HCT116 (cell line): ENCODE measurements at regions not wholly inside any gene's neighbourhood (a gene's known extent, or its start where the extent isn't known, plus 50 kb on each side); places are given as distances from the start of the nearest gene placed in this dataset.

Experiments
- ATAC-seq: fragments of 200-7000 bp; cut with Tn5 transposase; 2 replicates; pipeline ENCODE4 v1.9.1; 2020; ENCODE audit warnings: mild to moderate bottlenecking, moderate library complexity
- BruUV-seq: library from RNA; stranded (reverse); fragments of 400-500 nt; replicated peaks from 2 replicates; lab custom pipeline; 2021; lab: Mats Ljungman, UMichigan
- CTCF ChIA-PET: fragments of 300-600 bp; sonication (Branson Sonifier 250); formaldehyde crosslinking; loops from one replicate; lab custom pipeline; 2021; ENCODE audit warnings: antibody characterized with exemption; lab: Charles Lee
- POLR2A ChIA-PET: fragments of 300-600, 350-600 bp; sonication (Branson Sonifier 250); formaldehyde crosslinking; loops from one replicate; lab custom pipeline; 2021; ENCODE audit warnings: antibody characterized with exemption; lab: Charles Lee
- RAD21 ChIA-PET, 2 experiments: fragments of 300-600 bp; sonication (Branson Sonifier 250); formaldehyde crosslinking; loops; one replicate each; lab custom pipeline; 2023; ENCODE audit warnings: low total read pairs in 2 of 2; ENCODE audit not compliant: uncharacterized antibody in 2 of 2, unreplicated experiment in 2 of 2, low non-redundant PET in 1 of 2; lab: Charles Lee
- DNase-seq: peaks from one replicate; pipeline ENCODE4 v3.0.0-alpha.2; 2010; ENCODE audit warnings: low read depth, low spot score
- H2AFZ ChIP-seq: fragments of 200-600 bp; shearing (Covaris generic), sonication (generic); 2 replicates; pipeline ENCODE4 v1.6.1; 2017; ENCODE audit warnings: low read depth, mixed run types, mixed read lengths, antibody characterized with exemption, low read length; ENCODE audit not compliant: poor library complexity, severe bottlenecking
- H3K27ac ChIP-seq: 2 replicates; pipeline ENCODE4 v1.5.1; 2012; ENCODE audit warnings: low read depth, low read length
- H3K27me3 ChIP-seq: fragments of 200-600 bp; sonication (generic); 2 replicates; pipeline ENCODE4 v1.6.1; 2016; ENCODE audit warnings: mixed run types, low read length, mixed read lengths; ENCODE audit not compliant: insufficient read depth
- H3K36me3 ChIP-seq, 2 experiments: fragments of 200-500 bp in 1 of 2; fragments of 200-600 bp in 1 of 2; sonication (Bioruptor generic) in 1 of 2; sonication (generic) in 1 of 2; 2 replicates each; pipeline versions ENCODE4 v1.5.1 to v1.6.1; 2014 to 2016; ENCODE audit warnings: low read length in 2 of 2, inconsistent platforms in 1 of 2, mixed read lengths in 1 of 2, mixed run types in 1 of 2; ENCODE audit not compliant: insufficient read depth in 2 of 2, control insufficient read depth in 1 of 2
- H3K4me1 ChIP-seq, 2 experiments: fragments of 200-600 bp in 1 of 2; sonication (generic) in 1 of 2; 2 replicates each; pipeline versions ENCODE4 v1.5.1 to v1.6.1; 2012 to 2017; ENCODE audit warnings: low read length in 2 of 2, inconsistent platforms in 1 of 2, mild to moderate bottlenecking in 1 of 2, mixed read lengths in 1 of 2, mixed run types in 1 of 2, moderate library complexity in 1 of 2; ENCODE audit not compliant: insufficient read depth in 2 of 2, control insufficient read depth in 1 of 2
- H3K4me2 ChIP-seq: fragments of 200-600 bp; sonication (generic); 2 replicates; pipeline ENCODE4 v1.6.1; 2017; ENCODE audit warnings: mixed run types, low read length, mixed read lengths
- H3K4me3 ChIP-seq, 2 experiments: fragments of 200-600 bp in 1 of 2; sonication (generic) in 1 of 2; replicated peaks in 1 of 2; 2 replicates each; pipeline ENCODE4 v1.5.1; 2011 to 2016; ENCODE audit warnings: low read length in 2 of 2, control low read depth in 1 of 2, low read depth in 1 of 2, mild to moderate bottlenecking in 1 of 2, mixed read lengths in 1 of 2, mixed run types in 1 of 2
- H3K79me2 ChIP-seq: fragments of 200-600 bp; sonication (generic); 2 replicates; pipeline ENCODE4 v1.6.1; 2017; ENCODE audit warnings: mild to moderate bottlenecking, mixed run types, low read length, moderate library complexity, mixed read lengths; ENCODE audit not compliant: insufficient read depth
- H3K9ac ChIP-seq: fragments of 200-600 bp; sonication (generic); 2 replicates; pipeline ENCODE4 v1.6.1; 2016; ENCODE audit warnings: low read length, mixed read lengths
- H3K9me2 ChIP-seq: fragments of 200-600 bp; sonication (generic), shearing (Covaris generic); 2 replicates; pipeline ENCODE4 v1.6.1; 2017; ENCODE audit warnings: mixed run types, mild to moderate bottlenecking, moderate library complexity; ENCODE audit not compliant: insufficient read depth
- H3K9me3 ChIP-seq, 2 experiments: fragments of 200-500 bp in 1 of 2; fragments of 200-600 bp in 1 of 2; sonication (Bioruptor generic) in 1 of 2; sonication (generic) in 1 of 2; 2 replicates each; pipeline ENCODE4 v1.6.1; 2014 to 2017; ENCODE audit warnings: low read length in 2 of 2, mixed read lengths in 2 of 2, inconsistent platforms in 1 of 2, low read depth in 1 of 2, mild to moderate bottlenecking in 1 of 2, mixed run types in 1 of 2, moderate library complexity in 1 of 2; ENCODE audit not compliant: control insufficient read depth in 1 of 2, insufficient read depth in 1 of 2
- H4K20me1 ChIP-seq: fragments of 200-600 bp; sonication (generic), shearing (Covaris generic); 2 replicates; pipeline ENCODE4 v1.6.1; 2017; ENCODE audit warnings: mixed run types, mild to moderate bottlenecking, moderate library complexity; ENCODE audit not compliant: insufficient read depth
- CBX3 ChIP-seq: IDR thresholded peaks from 2 replicates; pipeline ENCODE4 v1.6.1; 2012; ENCODE audit warnings: low read depth
- CEBPB ChIP-seq: IDR thresholded peaks from 2 replicates; pipeline ENCODE4 v1.6.1; 2012; ENCODE audit warnings: low read depth
- ELF1 ChIP-seq: IDR thresholded peaks from 2 replicates; pipeline ENCODE4 v1.6.1; 2012; ENCODE audit warnings: low read depth, borderline replicate concordance
- EZH2 ChIP-seq: fragments of 200-600 bp; sonication (generic); IDR thresholded peaks from 2 replicates; pipeline ENCODE4 v1.6.1; 2017; ENCODE audit warnings: antibody characterized with exemption, mixed run types
- EZH2phosphoT487 ChIP-seq: fragments of 200-600 bp; IDR thresholded peaks from 2 replicates; pipeline ENCODE4 v1.6.1; 2018; ENCODE audit warnings: antibody characterized with exemption, borderline replicate concordance
- FOSL1 ChIP-seq: IDR thresholded peaks from 2 replicates; pipeline ENCODE4 v1.6.1; 2012; ENCODE audit warnings: low read depth
- JUND ChIP-seq: IDR thresholded peaks from 2 replicates; pipeline ENCODE4 v1.6.1; 2012
- POLR2AphosphoS5 ChIP-seq: IDR thresholded peaks from 2 replicates; pipeline ENCODE4 v1.6.1; 2011; ENCODE audit warnings: mild to moderate bottlenecking, low read depth, low read length, moderate library complexity
- RAD21 ChIP-seq: IDR thresholded peaks from 2 replicates; pipeline ENCODE4 v1.6.1; 2012; ENCODE audit warnings: low read depth, mild to moderate bottlenecking
- SIN3A ChIP-seq: IDR thresholded peaks from 2 replicates; pipeline ENCODE4 v1.6.1; 2012; ENCODE audit warnings: low read depth
- SP1 ChIP-seq: IDR thresholded peaks from 2 replicates; pipeline ENCODE4 v1.6.1; 2012; ENCODE audit warnings: low read depth
- TCF7L2 ChIP-seq: IDR thresholded peaks from 2 replicates; pipeline ENCODE4 v1.7.0; 2011; ENCODE audit warnings: borderline replicate concordance, inconsistent platforms; ENCODE audit not compliant: insufficient read depth, insufficient read length; ENCODE audit errors: extremely low read depth
- ZFX ChIP-seq: fragments of 450-650 bp; IDR thresholded peaks from 2 replicates; pipeline ENCODE4 v1.6.1; 2017
- ZNF274 ChIP-seq: fragments of 200-500 bp; sonication (Bioruptor generic); IDR thresholded peaks from 2 replicates; pipeline ENCODE4 v1.6.1; 2014; ENCODE audit warnings: mild to moderate bottlenecking, low read depth, low read length, inconsistent platforms
- intact Hi-C: fragments of 100-400 bp; cut with micrococcal nuclease; formaldehyde crosslinking; loops from 2 replicates; pipeline ENCODE4 v1.10.0; 2022
- TF ChIP-seq, protein P1 (sequence below): IDR thresholded peaks from 2 replicates; pipeline ENCODE4 v1.6.1; 2011; ENCODE audit warnings: mild to moderate bottlenecking, low read length, moderate library complexity; ENCODE audit not compliant: insufficient replicate concordance; ENCODE audit errors: extremely low read depth
- TF ChIP-seq, protein P2 (sequence below): IDR thresholded peaks from 2 replicates; pipeline ENCODE4 v1.6.1; 2012
- TF ChIP-seq, protein P3 (sequence below): IDR thresholded peaks from 2 replicates; pipeline ENCODE4 v1.6.1; 2012
- TF ChIP-seq, protein P4 (sequence below), 3 experiments: fragments of 200-600 bp in 1 of 3; sonication (generic) in 1 of 3; IDR thresholded peaks in 2 of 3; conservative IDR thresholded peaks in 1 of 3; 2 replicates each; pipeline ENCODE4 v1.5.1; 2012 to 2017; ENCODE audit warnings: low read depth in 2 of 3, low read length in 2 of 3, antibody characterized with exemption in 1 of 3, borderline replicate concordance in 1 of 3, control low read depth in 1 of 3, mild to moderate bottlenecking in 1 of 3, mixed read lengths in 1 of 3, mixed run types in 1 of 3, moderate library complexity in 1 of 3; ENCODE audit not compliant: insufficient read depth in 1 of 3

DNA sequence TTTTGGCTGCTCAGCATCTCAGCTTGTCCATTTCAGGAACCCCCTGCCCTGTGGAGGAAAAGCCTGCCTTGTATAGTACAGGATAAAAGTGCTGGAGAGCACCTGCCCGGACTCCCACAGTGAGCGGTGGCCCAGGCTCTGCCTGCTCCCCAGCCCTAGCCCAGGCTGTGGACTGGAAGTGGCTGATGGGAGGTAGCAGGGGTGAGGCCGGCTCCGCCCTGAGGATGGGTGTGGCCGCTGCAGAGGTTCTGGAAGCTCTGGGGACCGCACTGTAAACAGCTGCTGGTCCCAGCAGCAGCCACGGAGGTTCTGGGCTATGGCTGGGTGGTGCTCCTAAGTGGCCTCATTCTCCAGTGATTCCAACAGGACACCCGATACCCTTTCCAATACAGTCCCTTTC is 56.6 kb upstream of the HELT start:
- peak overlapping the region; percentile 35 for H3K4me2 ChIP-seq
- POLR2A ChIA-PET = no interaction called here
- no peak for DNase-seq
- intact Hi-C loops = no loop called here
- H3K4me1 ChIP-seq = peaks cover 0 to 9% of the 10 kb centered on the region in 2 experiments; a peak in 3 of 4 replicates
- H3K27ac ChIP-seq = no peak overlapping the region
- no TSS peak for BruUV-seq
- H3K9ac ChIP-seq = no peak overlapping the region
- CTCF ChIA-PET = no interaction called here
- no peaks in the 10 kb centered on the region for H3K9me3 ChIP-seq
- H3K36me3 ChIP-seq = no peaks in the 10 kb centered on the region
- no peaks in the 10 kb centered on the region for H4K20me1 ChIP-seq
- H2AFZ ChIP-seq = no peak overlapping the region
- RAD21 ChIA-PET = no interaction called here
- no peaks in the 10 kb centered on the region for H3K27me3 ChIP-seq
- H3K4me3 ChIP-seq = no peak overlapping the region
- H3K79me2 ChIP-seq = no peaks in the 10 kb centered on the region
- H3K9me2 ChIP-seq = no peaks in the 10 kb centered on the region
- peak; percentile 100 for ATAC-seq
- TF ChIP-seq SIN3A (no peak), POLR2AphosphoS5 (no peak), EZH2phosphoT487 (no peak), ELF1 (no peak), ZFX (no peak)

DNA sequence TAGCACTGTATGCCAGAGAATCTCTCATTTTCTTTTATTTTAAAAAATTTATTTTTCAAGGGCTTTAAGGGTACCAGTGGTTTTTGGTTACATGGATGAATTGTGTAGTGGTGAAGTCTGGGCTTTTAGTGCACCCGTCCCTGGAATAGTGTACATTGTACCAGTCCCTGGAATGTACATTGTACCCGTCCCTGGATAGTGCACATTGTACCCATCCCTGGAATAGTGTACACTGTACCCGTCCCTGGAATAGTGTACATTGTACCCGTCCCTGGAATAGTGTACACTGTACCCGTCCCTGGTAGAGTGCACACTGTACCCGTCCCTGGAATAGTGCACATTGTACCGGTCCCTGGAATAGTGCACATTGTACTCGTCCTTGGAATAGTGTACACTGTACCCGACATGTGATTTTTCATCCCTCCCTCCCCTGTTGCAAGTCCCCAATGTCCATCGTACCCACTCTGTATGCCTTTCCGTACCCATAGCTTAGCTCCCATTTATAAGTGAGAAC is 56.1 kb upstream of the HELT start:
- Histone ChIP-seq H3K79me2 (no peaks in the 10 kb centered on the region), H3K9ac (no peak overlapping the region), H3K36me3 (no peaks in the 10 kb centered on the region), H4K20me1 (no peaks in the 10 kb centered on the region), H3K9me3 (no peaks in the 10 kb centered on the region), H3K9me2 (no peaks in the 10 kb centered on the region), H3K4me1 (peaks cover 0 to 9% of the 10 kb centered on the region in 2 experiments; a peak in 3 of 4 replicates), H3K4me2 (peak overlapping the region; percentile 35; the same call in 1 of the 2 replicates), H3K27me3 (no peaks in the 10 kb centered on the region), H3K4me3 (no peak overlapping the region), H2AFZ (no peak overlapping the region), H3K27ac (no peak overlapping the region)
- intact Hi-C loops = no loop called here
- ChIA-PET RAD21 (no interaction called here), CTCF (no interaction called here), POLR2A (interaction anchor here (0.5 kb wide), 1 partner anchor 61 kb away, joined by 3 read pairs; no protein-coding TSS in a partner anchor)
- BruUV-seq = no TSS peak
- DNase-seq (no peak), ATAC-seq (no peak)
- TF ChIP-seq, protein P1, sequence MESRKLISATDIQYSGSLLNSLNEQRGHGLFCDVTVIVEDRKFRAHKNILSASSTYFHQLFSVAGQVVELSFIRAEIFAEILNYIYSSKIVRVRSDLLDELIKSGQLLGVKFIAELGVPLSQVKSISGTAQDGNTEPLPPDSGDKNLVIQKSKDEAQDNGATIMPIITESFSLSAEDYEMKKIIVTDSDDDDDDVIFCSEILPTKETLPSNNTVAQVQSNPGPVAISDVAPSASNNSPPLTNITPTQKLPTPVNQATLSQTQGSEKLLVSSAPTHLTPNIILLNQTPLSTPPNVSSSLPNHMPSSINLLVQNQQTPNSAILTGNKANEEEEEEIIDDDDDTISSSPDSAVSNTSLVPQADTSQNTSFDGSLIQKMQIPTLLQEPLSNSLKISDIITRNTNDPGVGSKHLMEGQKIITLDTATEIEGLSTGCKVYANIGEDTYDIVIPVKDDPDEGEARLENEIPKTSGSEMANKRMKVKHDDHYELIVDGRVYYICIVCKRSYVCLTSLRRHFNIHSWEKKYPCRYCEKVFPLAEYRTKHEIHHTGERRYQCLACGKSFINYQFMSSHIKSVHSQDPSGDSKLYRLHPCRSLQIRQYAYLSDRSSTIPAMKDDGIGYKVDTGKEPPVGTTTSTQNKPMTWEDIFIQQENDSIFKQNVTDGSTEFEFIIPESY = no peak
- TF ChIP-seq ZNF274 (no peak), RAD21 (no peak), CBX3 (no peak), SIN3A (no peak), JUND (no peak), FOSL1 (no peak), ELF1 (no peak), CEBPB (no peak), SP1 (no peak), ZFX (no peak), EZH2 (no peak), TCF7L2 (no peak)
- TF ChIP-seq, protein P2, sequence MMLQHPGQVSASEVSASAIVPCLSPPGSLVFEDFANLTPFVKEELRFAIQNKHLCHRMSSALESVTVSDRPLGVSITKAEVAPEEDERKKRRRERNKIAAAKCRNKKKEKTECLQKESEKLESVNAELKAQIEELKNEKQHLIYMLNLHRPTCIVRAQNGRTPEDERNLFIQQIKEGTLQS = no peak
- TF ChIP-seq, protein P3, sequence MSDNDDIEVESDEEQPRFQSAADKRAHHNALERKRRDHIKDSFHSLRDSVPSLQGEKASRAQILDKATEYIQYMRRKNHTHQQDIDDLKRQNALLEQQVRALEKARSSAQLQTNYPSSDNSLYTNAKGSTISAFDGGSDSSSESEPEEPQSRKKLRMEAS = no peak
- TF ChIP-seq, protein P4, sequence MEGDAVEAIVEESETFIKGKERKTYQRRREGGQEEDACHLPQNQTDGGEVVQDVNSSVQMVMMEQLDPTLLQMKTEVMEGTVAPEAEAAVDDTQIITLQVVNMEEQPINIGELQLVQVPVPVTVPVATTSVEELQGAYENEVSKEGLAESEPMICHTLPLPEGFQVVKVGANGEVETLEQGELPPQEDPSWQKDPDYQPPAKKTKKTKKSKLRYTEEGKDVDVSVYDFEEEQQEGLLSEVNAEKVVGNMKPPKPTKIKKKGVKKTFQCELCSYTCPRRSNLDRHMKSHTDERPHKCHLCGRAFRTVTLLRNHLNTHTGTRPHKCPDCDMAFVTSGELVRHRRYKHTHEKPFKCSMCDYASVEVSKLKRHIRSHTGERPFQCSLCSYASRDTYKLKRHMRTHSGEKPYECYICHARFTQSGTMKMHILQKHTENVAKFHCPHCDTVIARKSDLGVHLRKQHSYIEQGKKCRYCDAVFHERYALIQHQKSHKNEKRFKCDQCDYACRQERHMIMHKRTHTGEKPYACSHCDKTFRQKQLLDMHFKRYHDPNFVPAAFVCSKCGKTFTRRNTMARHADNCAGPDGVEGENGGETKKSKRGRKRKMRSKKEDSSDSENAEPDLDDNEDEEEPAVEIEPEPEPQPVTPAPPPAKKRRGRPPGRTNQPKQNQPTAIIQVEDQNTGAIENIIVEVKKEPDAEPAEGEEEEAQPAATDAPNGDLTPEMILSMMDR (IDR thresholded peaks at IDR 0.05 in 2 of 3, conservative IDR thresholded peaks at IDR 0.05 in 1 of 3; ENCODE audit: borderline replicate concordance in 1 of 3, insufficient read depth in 1 of 3, low read depth in 2 of 3, low read length in 2 of 3) = no peak
